SK-N-SH (cell line): ENCODE measurements at regions not wholly inside any gene's neighbourhood (a gene's known extent, or its start where the extent isn't known, plus 50 kb on each side); places are given as distances from the start of the nearest gene placed in this dataset.

ENCODE experiments used
- CHD2 ChIP-seq: fragments of 150-350 bp; IDR thresholded peaks from 2 replicates; pipeline ENCODE4 v1.6.1; 2018; ENCODE audit warnings: low read length; ENCODE audit not compliant: partially characterized antibody
- EZH2phosphoT487 ChIP-seq: fragments of 200-600 bp; sonication (generic); IDR thresholded peaks from 2 replicates; pipeline ENCODE4 v1.6.1; 2017; ENCODE audit warnings: low read depth, mixed run types, mild to moderate bottlenecking, antibody characterized with exemption, moderate library complexity, borderline replicate concordance
- MEF2A ChIP-seq: IDR thresholded peaks from 2 replicates; pipeline ENCODE4 v1.4.0; 2012; ENCODE audit warnings: low read depth, borderline replicate concordance
- RAD21 ChIP-seq: IDR thresholded peaks from 2 replicates; pipeline ENCODE4 v1.6.1; 2012; ENCODE audit warnings: mild to moderate bottlenecking, low read length
- RFX5 ChIP-seq: IDR thresholded peaks from 2 replicates; pipeline ENCODE4 v1.6.1; 2012; ENCODE audit warnings: mild to moderate bottlenecking, improper control_type of control experiment, low read length
- TF ChIP-seq, protein P1 (sequence below): fragments of 150-350 bp; IDR thresholded peaks from 2 replicates; pipeline ENCODE4 v1.6.1; 2017; ENCODE audit warnings: antibody characterized with exemption, low read length, low read depth, borderline replicate concordance
- TF ChIP-seq, protein P2 (sequence below): IDR thresholded peaks from 2 replicates; pipeline ENCODE4 v1.4.0; 2012; ENCODE audit warnings: low read depth, borderline replicate concordance
- TF ChIP-seq, protein P3 (sequence below): fragments of 200-600 bp; sonication (generic); IDR thresholded peaks from 2 replicates; pipeline ENCODE4 v1.6.1; 2017; ENCODE audit warnings: antibody characterized with exemption, mild to moderate bottlenecking, moderate library complexity
- TF ChIP-seq, protein P4 (sequence below): IDR thresholded peaks from 2 replicates; pipeline ENCODE4 v1.4.0; 2012; ENCODE audit warnings: low read depth
- TF ChIP-seq, protein P5 (sequence below): IDR thresholded peaks from 2 replicates; pipeline ENCODE4 v1.6.1; 2012; ENCODE audit warnings: mild to moderate bottlenecking, low read depth, low read length, moderate library complexity

DNA sequence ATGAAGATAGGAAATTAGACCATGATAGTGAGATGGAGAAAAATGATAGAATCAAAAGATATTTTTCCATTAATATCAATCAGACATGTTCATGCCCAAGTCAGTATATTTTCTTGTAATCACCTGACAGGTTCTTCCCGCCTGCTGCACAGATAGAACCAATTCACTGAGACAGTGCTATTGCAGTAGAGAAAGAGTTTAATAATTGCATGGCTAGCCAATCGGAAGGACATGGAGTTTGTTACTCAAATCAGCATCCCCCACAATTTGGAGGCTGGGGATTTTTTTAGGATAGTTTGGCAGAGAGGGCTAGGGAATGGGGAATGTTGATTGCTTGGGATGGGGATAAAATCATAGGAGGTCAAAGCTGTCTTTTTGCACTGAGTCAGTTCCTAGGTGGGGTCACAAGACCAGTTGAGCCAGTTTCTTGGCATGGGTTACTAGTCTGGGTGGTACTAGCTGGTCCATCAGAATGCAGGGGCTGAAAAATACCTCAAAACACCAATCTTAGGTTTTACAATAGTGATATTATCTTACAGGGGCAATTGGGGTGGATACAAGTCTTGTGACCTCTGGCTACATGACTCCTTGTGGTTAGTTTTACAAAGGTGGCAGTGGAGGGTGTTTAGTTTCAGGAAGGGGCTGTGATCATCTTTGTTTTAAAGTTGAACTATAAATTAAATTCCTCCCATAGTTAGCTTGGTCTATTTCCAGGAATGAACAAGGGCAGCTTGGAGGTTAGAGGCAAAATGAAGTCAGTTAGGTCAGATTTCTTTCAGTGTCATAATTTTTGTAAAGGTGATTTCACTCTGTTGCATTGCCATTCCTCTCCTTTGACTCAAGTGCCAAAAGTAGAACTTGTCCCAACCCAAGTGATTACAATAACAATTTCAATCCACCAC, 100.3 kb upstream of the PDE5A start:
- TF ChIP-seq, protein P1, sequence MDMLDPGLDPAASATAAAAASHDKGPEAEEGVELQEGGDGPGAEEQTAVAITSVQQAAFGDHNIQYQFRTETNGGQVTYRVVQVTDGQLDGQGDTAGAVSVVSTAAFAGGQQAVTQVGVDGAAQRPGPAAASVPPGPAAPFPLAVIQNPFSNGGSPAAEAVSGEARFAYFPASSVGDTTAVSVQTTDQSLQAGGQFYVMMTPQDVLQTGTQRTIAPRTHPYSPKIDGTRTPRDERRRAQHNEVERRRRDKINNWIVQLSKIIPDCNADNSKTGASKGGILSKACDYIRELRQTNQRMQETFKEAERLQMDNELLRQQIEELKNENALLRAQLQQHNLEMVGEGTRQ, result no peak
- TF ChIP-seq RAD21, result no peak
- TF ChIP-seq, protein P2, sequence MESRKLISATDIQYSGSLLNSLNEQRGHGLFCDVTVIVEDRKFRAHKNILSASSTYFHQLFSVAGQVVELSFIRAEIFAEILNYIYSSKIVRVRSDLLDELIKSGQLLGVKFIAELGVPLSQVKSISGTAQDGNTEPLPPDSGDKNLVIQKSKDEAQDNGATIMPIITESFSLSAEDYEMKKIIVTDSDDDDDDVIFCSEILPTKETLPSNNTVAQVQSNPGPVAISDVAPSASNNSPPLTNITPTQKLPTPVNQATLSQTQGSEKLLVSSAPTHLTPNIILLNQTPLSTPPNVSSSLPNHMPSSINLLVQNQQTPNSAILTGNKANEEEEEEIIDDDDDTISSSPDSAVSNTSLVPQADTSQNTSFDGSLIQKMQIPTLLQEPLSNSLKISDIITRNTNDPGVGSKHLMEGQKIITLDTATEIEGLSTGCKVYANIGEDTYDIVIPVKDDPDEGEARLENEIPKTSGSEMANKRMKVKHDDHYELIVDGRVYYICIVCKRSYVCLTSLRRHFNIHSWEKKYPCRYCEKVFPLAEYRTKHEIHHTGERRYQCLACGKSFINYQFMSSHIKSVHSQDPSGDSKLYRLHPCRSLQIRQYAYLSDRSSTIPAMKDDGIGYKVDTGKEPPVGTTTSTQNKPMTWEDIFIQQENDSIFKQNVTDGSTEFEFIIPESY, result no peak
- TF ChIP-seq, protein P3, sequence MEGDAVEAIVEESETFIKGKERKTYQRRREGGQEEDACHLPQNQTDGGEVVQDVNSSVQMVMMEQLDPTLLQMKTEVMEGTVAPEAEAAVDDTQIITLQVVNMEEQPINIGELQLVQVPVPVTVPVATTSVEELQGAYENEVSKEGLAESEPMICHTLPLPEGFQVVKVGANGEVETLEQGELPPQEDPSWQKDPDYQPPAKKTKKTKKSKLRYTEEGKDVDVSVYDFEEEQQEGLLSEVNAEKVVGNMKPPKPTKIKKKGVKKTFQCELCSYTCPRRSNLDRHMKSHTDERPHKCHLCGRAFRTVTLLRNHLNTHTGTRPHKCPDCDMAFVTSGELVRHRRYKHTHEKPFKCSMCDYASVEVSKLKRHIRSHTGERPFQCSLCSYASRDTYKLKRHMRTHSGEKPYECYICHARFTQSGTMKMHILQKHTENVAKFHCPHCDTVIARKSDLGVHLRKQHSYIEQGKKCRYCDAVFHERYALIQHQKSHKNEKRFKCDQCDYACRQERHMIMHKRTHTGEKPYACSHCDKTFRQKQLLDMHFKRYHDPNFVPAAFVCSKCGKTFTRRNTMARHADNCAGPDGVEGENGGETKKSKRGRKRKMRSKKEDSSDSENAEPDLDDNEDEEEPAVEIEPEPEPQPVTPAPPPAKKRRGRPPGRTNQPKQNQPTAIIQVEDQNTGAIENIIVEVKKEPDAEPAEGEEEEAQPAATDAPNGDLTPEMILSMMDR, result no peak
- TF ChIP-seq, protein P4, sequence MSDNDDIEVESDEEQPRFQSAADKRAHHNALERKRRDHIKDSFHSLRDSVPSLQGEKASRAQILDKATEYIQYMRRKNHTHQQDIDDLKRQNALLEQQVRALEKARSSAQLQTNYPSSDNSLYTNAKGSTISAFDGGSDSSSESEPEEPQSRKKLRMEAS, result no peak
- no peak for TF ChIP-seq CHD2
- TF ChIP-seq RFX5, result no peak
- TF ChIP-seq, protein P5, sequence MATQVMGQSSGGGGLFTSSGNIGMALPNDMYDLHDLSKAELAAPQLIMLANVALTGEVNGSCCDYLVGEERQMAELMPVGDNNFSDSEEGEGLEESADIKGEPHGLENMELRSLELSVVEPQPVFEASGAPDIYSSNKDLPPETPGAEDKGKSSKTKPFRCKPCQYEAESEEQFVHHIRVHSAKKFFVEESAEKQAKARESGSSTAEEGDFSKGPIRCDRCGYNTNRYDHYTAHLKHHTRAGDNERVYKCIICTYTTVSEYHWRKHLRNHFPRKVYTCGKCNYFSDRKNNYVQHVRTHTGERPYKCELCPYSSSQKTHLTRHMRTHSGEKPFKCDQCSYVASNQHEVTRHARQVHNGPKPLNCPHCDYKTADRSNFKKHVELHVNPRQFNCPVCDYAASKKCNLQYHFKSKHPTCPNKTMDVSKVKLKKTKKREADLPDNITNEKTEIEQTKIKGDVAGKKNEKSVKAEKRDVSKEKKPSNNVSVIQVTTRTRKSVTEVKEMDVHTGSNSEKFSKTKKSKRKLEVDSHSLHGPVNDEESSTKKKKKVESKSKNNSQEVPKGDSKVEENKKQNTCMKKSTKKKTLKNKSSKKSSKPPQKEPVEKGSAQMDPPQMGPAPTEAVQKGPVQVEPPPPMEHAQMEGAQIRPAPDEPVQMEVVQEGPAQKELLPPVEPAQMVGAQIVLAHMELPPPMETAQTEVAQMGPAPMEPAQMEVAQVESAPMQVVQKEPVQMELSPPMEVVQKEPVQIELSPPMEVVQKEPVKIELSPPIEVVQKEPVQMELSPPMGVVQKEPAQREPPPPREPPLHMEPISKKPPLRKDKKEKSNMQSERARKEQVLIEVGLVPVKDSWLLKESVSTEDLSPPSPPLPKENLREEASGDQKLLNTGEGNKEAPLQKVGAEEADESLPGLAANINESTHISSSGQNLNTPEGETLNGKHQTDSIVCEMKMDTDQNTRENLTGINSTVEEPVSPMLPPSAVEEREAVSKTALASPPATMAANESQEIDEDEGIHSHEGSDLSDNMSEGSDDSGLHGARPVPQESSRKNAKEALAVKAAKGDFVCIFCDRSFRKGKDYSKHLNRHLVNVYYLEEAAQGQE, result no peak
- TF ChIP-seq MEF2A, result no peak
- TF ChIP-seq EZH2phosphoT487, result no peak
